GM18507 (cell line): ENCODE measurements at regions not wholly inside any gene's neighbourhood (a gene's known extent, or its start where the extent isn't known, plus 50 kb on each side); places are given as distances from the start of the nearest gene placed in this dataset.

Experiments used
- DNase-seq: peaks from one replicate; pipeline ENCODE4 v3.0.0; 2011; ENCODE audit warnings: low read depth; ENCODE audit not compliant: insufficient read length; ENCODE audit errors: extremely low spot score
- FAIRE-seq: peaks from 2 replicates; lab custom pipeline; 2011; peaks lifted over from hg19 to GRCh38; lab: Jason Lieb, UNC

DNA sequence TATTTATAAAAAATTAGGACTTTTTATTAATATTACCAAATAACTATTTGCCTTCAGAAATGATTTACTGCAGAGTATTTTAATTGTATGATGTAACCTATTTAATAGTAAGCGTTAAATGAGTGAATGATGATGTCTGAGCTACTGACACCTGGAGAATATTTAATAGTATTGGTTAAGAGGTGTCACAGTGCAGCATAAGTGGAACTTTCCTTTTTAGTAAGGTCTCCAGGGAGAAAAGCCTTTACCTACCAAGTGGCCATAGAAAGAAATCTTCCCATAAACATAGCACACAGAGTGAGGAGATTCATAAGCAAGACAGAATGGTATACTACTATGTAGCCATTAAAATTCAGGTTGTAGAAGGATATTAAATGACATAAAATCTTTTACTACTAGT lies 441.7 kb downstream of the TBL1XR1 start:
- DNase-seq (no peak), FAIRE-seq (no peak)

DNA sequence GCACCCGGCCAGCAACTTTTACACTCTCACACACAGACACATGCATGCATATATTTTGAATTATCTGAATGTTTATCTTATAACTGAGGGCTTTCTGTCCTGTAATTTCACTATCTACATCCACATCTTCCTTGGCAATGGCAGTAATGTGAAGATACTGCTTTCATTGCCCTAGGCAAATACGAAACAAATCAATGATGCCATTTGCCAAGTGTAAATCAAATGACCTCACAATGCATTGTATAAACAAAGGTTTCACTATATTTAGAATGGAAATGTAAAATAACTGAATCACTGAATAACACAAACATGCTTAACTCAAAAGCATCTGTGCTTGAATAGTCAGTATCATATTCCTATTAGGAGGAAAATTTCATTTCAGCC lies 455.6 kb downstream of the TBL1XR1 start:
- no peak for FAIRE-seq
- no peak for DNase-seq

DNA sequence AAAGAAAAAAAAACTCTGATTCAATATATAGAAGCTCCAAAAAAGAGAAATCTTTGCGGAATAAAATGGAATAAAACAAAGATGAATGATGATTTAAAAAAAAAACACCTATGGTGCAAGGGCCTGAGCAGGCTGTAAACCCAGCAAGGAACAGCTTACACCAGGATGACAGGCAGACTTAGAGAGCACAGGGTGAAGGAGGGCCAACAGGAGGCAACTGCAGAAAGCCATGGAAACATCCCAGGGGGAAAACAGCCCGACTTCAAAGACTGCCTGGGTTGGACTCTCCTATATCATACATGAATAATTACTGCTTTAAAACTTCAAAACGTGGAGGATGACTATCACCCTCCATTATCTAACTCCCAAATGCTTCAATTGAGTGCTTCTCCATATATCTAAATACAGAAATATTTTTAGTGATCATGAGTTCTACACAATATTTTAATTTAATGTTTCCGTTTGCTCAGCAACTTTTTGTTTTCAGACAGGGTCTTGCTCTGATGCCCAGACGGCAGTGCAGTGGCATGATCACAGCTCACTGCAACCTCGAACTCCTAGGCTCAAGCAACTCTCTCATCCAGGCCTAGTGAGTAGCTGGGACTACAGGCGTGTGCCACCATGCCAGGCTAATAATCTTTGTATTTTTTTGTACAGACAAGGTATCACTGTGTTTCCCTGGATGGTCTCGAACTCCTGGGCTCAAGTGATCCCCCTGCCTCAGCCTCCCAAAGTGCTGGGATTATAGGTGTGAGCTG lies 456.2 kb downstream of the TBL1XR1 start:
- FAIRE-seq (no peak), DNase-seq (no peak)

DNA sequence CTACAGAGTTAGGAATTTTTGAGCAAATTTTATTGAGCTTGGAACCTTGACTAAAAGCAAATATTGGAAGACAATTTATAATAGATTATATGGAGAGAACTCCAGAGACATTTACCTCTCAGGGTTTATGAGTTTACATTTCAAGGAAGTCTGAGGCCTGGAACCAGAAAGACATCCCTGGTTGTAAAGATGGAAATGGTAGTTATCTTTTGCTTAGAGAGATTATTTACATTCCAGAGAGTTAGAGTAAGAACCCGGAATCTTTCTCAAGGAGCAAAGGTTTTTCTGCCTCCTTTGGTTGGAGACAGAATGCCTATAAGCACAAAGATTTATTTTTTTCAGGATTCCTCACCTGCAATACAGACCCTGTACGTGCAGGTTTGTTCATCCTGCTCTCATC lies 458.1 kb downstream of the TBL1XR1 start:
- DNase-seq (no peak), FAIRE-seq (no peak)

DNA sequence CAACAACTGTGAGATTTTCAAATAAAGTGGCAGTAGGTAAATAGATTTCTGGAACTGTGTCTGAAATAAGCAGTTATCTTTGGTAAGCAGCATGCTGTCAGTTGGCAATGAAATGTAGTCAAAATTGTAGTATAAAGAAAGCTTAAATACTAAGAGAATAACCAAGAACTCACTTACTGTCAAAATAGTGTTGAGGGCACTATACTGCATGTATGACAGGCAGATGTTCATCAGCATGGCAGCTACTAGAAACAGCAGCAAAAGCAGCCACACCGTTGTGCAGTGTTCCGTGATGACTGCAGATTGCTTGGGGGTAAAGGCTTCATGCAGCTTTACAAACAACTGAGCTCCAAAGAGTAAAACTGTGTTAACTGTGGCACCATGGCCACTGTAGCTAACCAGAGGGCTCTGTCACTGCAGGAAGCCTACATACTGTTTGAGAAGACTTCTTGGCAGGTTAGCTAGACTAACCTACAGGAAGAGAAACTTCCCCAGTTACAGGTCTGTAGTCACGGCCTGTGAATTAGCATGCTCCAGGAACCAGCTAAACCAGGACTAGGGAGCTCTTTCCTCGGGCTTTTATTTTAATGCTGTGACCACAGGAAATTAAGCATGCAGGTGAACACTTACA lies 459.7 kb downstream of the TBL1XR1 start:
- FAIRE-seq (no peak), DNase-seq (no peak)

DNA sequence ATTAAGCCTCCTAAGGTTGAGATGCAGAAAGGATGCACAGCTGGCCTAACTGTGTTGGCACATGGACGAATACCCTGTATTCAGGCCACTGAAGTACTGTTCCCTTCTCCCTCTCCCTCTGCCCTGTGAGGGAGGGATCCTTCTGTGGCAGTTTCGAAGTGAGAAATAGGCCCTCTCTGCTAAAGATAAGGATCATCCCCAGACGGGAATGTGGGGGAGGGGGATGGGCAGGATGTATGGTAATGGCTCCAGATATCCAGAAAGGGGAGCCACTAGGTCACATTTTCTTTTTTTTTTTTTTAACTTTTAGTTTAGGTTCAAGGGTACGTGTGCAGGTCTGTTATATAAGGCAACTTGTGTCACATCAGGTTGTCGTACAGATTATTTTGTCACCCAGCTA lies 463.1 kb downstream of the TBL1XR1 start:
- FAIRE-seq = no peak
- DNase-seq = no peak

DNA sequence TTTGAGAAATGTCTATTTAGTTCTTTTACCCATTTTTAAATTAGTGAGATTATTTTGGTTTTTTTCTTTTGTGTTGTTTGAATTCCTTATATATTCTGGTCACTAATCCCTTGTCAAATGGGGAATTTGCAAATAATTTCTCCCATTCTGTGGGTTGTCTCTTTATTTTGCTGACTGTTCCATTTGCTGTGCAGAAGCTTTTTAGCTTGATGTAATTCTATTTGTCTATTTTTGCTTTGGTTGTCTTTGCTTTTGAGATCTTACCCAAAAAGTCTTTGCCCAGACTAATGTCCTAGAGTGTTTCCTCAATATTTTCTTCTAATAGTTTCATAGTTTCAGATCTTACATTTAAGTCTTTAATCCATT lies 472.9 kb downstream of the TBL1XR1 start:
- FAIRE-seq (no peak), DNase-seq (no peak)

DNA sequence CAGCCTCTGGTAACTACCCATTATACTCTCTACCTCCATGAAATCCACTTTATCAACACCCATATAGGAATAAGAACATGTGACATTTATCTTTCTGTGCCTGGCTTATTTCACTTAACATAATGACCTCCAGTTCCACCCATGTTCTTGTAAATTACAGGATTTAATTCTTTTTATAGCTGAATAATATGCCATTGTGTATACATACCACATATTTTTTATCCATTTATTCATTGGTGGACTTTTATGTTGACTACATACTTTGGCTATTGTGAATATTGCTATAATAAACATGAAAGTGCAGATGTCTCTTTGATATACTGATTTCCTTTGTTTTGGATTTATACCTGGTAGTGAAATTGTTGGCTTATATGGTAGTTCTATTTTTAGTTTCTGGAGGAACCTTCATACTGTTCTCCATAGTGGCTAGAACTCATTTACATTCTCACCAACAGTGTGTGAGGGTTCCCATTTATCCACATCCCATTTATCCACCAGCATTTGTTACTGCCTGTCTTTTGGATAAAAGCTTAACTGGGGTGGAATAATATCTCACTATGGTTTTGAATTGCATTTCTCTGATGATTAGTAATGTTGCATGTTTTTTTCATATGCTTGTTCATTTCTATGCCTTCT lies 473.4 kb downstream of the TBL1XR1 start:
- FAIRE-seq = no peak
- no peak for DNase-seq

DNA sequence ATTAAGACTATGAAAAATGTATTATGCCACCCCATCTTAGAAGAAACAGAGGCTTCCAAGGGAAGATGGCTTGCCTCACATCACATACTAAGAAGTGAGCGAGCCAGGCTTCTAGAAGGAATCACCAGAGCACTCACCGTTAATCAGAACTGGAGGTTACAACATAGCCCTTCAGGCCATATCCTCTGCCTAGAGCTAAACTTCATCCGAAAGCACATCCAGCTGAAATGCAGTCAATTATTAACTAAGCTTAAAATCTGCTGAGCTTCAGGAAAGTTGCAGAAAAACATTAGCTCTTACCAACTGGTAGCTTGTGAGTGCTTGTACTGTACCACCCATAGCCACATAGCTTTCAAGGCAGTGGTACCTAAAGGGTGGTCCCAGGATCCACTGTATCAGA lies 483.2 kb downstream of the TBL1XR1 start:
- FAIRE-seq (no peak), DNase-seq (no peak)

DNA sequence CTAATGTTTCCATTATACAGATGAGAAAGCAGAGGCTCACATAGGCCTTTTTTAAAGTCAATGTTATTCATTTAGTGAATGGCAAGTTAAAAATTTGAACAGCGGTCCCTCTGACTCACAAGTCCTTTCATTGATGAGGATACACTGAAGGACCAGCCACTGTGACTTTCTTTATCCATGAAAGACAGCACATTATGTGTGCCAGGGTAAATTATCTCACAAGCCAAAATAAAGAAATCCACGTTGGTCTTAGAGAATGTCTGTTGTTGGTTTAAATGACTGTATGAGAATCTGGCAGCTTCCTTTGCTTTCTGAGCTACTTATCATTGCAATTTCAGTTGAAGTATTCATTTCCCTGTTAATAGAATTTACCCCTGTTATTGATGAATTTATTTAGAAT lies 485.1 kb downstream of the TBL1XR1 start:
- FAIRE-seq = no peak
- DNase-seq = no peak

DNA sequence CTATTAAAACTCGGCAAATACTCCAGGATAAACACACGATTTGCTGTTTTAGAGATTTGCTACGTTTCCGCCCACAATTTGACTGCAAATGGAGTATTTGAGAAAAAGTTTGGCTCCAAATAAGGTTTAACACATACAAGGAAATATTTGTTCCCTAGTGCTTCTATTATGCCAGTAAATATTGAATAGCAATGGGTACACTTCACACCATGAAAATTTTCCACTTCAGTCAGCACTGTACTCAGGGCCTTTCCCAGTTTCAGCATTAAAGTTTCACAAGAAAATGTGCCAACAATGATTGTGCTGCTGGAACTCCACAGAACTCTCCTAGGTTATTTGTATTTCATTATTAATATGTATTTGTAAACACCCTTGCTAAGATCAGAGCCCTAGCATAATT lies 498.0 kb downstream of the TBL1XR1 start:
- no peak for DNase-seq
- no peak for FAIRE-seq

DNA sequence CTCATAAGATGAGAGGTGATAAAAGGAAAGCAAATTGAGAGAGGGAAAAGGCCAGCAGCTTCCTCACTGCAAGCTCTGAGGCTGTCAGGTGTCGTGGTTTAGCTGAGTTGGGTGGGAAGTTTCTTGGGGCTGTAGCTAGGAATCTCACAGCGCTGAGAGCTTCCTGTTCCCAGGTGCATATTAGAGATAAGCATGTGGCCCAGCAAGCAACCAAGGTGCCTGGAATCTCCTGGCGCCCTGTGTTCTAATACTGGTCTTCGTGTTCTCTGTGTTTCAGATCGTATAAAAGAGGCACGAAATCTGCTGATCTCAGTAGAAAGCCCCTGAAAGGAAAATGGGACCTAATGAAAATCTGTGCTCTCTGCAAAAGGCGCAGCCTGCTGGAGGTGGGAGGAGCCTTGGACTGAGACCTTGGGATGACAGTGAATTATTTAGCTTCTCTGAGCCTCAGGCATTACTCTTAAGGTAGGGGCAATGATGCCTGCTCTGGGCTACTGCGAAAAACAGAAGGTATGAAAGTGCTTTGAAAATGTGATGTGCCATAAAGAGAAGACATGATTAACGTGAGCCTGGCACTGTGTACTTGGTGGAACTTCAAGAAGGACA lies 499.9 kb downstream of the TBL1XR1 start:
- no peak for DNase-seq
- no peak for FAIRE-seq

DNA sequence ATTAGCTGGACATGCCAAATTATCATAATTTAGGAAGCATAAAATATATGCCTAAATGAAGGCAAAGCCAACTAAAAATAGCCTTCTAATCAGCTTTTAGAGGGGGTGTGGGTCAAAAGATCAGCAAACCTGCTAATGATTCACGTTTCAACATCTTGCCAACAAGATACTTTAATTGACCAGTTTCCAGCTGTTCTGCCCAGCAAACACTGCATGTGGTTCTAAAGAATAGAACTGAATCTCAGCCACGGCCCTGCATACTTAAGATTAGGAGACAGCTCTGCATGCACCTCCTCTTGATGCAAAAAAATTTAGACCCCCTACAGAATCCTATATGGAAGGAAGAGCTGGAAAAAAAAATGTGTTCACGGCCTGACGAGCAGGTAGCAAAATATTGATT lies 500.5 kb downstream of the TBL1XR1 start:
- DNase-seq (no peak), FAIRE-seq (no peak)

DNA sequence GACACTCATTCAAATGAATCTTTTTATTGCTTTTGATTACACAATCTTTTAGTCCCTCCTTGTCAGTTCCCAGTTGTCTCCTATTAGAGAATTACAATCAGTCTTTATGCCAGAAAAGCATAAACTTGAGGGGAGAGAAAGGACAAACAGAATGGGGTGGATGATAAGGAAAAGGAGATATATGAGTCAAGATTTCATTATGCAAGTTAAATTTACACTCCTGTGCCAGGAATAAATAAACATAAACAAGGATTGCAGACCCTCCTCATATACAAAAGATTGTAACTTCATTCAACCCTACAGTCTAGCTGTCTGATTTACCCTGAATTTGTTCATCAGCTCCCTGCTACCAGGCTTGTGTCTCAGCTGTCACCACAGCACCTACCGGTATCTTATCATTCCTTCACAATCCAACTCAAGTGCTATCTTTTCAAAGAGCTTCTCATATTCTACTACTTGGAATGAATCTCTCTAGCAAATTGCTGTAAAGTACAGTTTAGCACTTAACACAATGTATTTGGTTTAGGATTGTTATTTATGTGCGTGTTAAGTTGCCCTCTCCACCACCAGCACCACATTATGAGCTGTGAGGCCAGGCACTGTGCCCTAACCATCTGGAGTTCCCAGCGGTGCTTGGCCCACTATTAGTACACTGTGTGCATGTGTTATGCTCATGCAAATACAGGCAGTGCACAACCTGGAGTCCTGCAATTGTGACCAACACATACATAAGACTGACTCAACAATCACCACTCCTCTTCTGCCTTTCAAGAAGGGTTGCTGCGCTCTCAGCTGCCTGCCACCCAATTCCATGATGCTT lies 504.1 kb downstream of the TBL1XR1 start:
- DNase-seq (no peak), FAIRE-seq (no peak)

DNA sequence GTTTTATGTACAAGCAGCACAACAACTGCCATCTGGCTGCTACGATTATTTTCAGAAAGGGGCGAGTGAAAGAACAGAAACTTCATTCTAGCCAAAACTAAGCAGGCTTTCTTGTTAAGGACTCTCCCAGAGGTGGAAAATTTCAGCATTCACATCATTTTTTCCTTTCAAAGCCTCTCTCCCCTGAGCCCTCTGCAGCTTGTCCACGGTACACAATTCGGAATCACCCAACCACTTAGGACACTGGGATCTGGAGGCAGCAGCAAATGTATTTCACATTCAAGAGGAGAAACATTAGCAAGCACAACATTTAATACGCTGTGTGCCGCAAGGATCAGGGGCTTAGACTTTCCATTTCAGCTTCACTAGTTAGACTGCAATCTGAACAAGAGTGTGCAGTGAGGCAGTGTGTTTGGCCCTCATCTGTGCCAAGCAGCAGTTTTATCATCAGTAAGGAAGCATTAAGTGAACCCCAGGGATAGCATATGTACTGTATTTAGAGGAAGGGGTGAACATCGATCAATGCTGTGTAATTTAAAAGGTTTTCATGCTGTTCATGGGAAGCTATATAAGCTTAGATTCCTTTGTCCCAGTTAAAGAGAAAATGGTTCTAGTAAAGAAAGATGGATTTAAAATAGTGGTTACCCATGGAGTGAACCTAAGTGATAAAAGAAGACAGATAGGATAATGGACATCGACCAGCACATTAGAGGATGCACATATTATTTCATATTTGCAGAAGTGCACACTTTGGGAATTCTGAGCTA lies 504.9 kb downstream of the TBL1XR1 start:
- no peak for FAIRE-seq
- no peak for DNase-seq

DNA sequence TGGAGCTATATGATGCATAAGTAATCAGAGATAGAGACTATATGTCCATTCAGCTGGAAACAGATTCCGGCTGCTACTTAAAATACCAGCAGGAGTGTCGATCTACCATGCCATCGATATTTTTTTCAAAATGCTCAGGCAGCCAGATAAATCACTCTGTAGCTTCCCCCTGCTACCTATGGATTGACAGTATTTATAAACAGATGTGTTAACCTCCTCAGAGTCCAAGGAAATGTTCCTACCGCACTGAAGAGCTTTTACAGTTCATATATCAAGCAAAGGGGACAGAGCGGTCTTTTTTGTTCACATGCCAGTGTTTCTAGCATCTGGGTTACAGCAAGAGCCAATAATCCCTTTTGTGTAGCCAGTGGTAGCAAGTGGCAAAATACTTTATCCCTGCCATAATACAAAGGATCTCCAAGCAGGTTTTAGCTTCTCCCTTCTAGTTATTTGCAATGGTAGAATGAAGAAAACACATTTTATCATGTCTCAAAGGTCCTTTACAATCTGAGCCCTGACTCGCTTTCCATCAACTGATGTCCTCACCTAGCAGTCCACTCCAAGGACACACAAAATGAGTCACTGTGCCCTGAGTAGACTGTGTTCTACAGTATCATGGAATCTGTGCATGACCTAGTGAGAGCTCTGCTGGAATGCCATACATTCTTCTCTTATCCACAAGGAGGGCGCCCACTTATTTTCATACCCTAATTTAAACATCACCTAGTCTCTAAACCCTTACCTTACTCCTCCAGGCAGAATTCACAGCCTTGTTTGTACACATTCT lies 507.0 kb downstream of the TBL1XR1 start:
- DNase-seq (no peak), FAIRE-seq (no peak)

DNA sequence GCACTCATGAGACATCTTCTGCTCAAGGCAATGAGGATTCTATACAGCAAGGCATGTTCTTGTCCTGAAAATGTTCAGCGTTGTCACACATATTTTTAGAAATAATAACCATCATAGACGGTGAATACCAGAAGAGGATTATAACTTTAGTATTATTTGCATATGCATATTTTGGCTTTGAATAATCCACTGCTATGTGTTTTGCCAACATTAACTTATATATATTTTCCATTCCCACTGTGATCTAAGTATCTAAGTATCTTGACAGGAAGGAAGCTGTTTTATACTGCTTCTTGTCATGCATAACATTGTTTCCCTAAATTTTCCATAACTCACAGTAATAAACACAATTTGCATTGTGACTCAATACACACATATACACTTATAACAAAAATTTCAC lies 509.5 kb downstream of the TBL1XR1 start:
- DNase-seq (no peak), FAIRE-seq (no peak)

DNA sequence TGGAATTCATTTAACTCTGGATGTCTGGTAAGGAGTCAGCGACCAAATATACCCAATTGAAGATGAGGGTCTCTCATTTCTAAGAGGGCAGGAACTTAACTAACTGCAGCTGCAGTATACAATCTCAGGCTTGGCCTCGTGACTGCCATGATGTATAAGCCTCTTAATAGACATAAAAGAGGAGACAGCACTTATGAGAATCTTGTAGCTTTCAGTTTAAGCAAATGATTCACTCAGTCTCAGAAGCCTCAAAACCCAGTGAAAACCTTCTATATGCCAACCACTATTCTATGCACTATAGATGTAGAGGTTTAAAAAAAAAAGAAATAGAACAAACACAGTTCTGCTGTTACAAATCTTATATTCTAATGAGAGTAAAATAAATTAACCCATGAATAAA lies 513.9 kb downstream of the TBL1XR1 start:
- FAIRE-seq = no peak
- no peak for DNase-seq
